SK-N-SH treated with all-trans-retinoic acid at 6 μM for 48 hours (cell line): ENCODE measurements at regions not wholly inside any gene's neighbourhood (a gene's known extent, or its start where the extent isn't known, plus 50 kb on each side); places are given as distances from the start of the nearest gene placed in this dataset.

Experiments
- ATAC-seq: fragments of 200-7000 bp; cut with Tn5 transposase; 3 replicates; pipeline ENCODE4 v1.9.1; 2020; ENCODE audit warnings: mild to moderate bottlenecking, moderate library complexity
- ARNTL ChIP-seq: fragments of 450-650 bp; formaldehyde crosslinking; IDR thresholded peaks from 2 replicates; pipeline ENCODE4 v1.5.0; 2020; ENCODE audit warnings: low read depth, mild to moderate bottlenecking, moderate library complexity, borderline replicate concordance
- BACH2 ChIP-seq: fragments of 250-450 bp; sonication (Bioruptor Pico); IDR thresholded peaks from 2 replicates; pipeline ENCODE4 v1.9.0; 2021; ENCODE audit warnings: mild to moderate bottlenecking, borderline replicate concordance
- CSDC2 ChIP-seq: fragments of 250-450 bp; sonication (Bioruptor Pico); IDR thresholded peaks from 2 replicates; pipeline ENCODE4 v1.5.0; 2020; ENCODE audit warnings: mild to moderate bottlenecking, moderate library complexity
- CSRNP3 ChIP-seq: fragments of 250-450 bp; sonication (Bioruptor Pico); IDR thresholded peaks from 2 replicates; pipeline ENCODE4 v1.5.1; 2021; ENCODE audit warnings: mild to moderate bottlenecking, moderate library complexity
- ESRRG ChIP-seq: fragments of 250-450 bp; sonication (Bioruptor Pico); IDR thresholded peaks from 2 replicates; pipeline ENCODE4 v1.6.1; 2021; ENCODE audit warnings: mild to moderate bottlenecking
- GLIS3 ChIP-seq: fragments of 250-450 bp; sonication (Bioruptor Pico); IDR thresholded peaks from 2 replicates; pipeline ENCODE4 v1.5.0; 2020; ENCODE audit warnings: mild to moderate bottlenecking, moderate library complexity
- ISL1 ChIP-seq: fragments of 250-450 bp; sonication (Bioruptor Pico); IDR thresholded peaks from 2 replicates; pipeline ENCODE4 v2.1.2; 2022; ENCODE audit warnings: mild to moderate bottlenecking, moderate library complexity
- OSR1 ChIP-seq: fragments of 250-450 bp; sonication (Bioruptor Pico); IDR thresholded peaks from 2 replicates; pipeline ENCODE4 v1.8.0; 2022; ENCODE audit warnings: moderate library complexity, mild to moderate bottlenecking, inconsistent platforms
- POU6F1 ChIP-seq: fragments of 250-450 bp; sonication (Bioruptor Pico); IDR thresholded peaks from 2 replicates; pipeline ENCODE4 v1.8.0; 2021; ENCODE audit warnings: low read depth, mild to moderate bottlenecking, moderate library complexity, borderline replicate concordance
- PPARA ChIP-seq: fragments of 250-450 bp; sonication (Bioruptor Pico); IDR thresholded peaks from 2 replicates; pipeline ENCODE4 v1.5.0; 2020; ENCODE audit warnings: mild to moderate bottlenecking, borderline replicate concordance
- RARB ChIP-seq: fragments of 250-450 bp; sonication (Bioruptor Pico); IDR thresholded peaks from 2 replicates; pipeline ENCODE4 v1.8.0; 2021; ENCODE audit warnings: mild to moderate bottlenecking, moderate library complexity
- SNAI2 ChIP-seq: fragments of 250-450 bp; sonication (Bioruptor Pico); IDR thresholded peaks from 2 replicates; pipeline ENCODE4 v1.5.0; 2020; ENCODE audit warnings: mild to moderate bottlenecking, moderate library complexity
- TCF4 ChIP-seq: fragments of 250-450 bp; sonication (Bioruptor Pico); IDR thresholded peaks from 2 replicates; pipeline ENCODE4 v1.8.0; 2021; ENCODE audit warnings: mild to moderate bottlenecking, moderate library complexity, borderline replicate concordance
- TOX ChIP-seq: fragments of 250-450 bp; sonication (Bioruptor Pico); IDR thresholded peaks from 2 replicates; pipeline ENCODE4 v1.8.0; 2021; ENCODE audit warnings: mild to moderate bottlenecking, moderate library complexity, borderline replicate concordance
- ZC3H10 ChIP-seq: fragments of 250-450 bp; sonication (Bioruptor Pico); IDR thresholded peaks from 2 replicates; pipeline ENCODE4 v1.5.1; 2021; ENCODE audit warnings: mild to moderate bottlenecking, moderate library complexity
- ZFP3 ChIP-seq: fragments of 250-450 bp; sonication (Bioruptor Pico); IDR thresholded peaks from 2 replicates; pipeline ENCODE4 v1.5.0; 2020; ENCODE audit warnings: mild to moderate bottlenecking, moderate library complexity
- ZFP30 ChIP-seq: fragments of 450-650 bp; formaldehyde crosslinking; IDR thresholded peaks from 2 replicates; pipeline ENCODE4 v1.5.0; 2022; ENCODE audit warnings: mild to moderate bottlenecking, moderate library complexity
- ZNF565 ChIP-seq: fragments of 450-650 bp; formaldehyde crosslinking; conservative IDR thresholded peaks from 2 replicates; pipeline ENCODE4 v1.5.0; 2020; ENCODE audit warnings: low read depth, mild to moderate bottlenecking, moderate library complexity
- ZNF70 ChIP-seq: fragments of 450-650 bp; formaldehyde crosslinking; IDR thresholded peaks from 2 replicates; pipeline ENCODE4 v1.5.0; 2020; ENCODE audit warnings: mild to moderate bottlenecking, moderate library complexity
- ZNF8 ChIP-seq: fragments of 450-650 bp; formaldehyde crosslinking; IDR thresholded peaks from 2 replicates; pipeline ENCODE4 v1.5.0; 2020; ENCODE audit warnings: mild to moderate bottlenecking, moderate library complexity
- TF ChIP-seq, protein P1 (sequence below): fragments of 250-450 bp; sonication (Bioruptor Pico); IDR thresholded peaks from 2 replicates; pipeline ENCODE4 v1.5.1; 2020; ENCODE audit warnings: low read depth, mild to moderate bottlenecking, moderate library complexity
- TF ChIP-seq, protein P2 (sequence below): fragments of 250-450 bp; sonication (Bioruptor Pico); IDR thresholded peaks from 2 replicates; pipeline ENCODE4 v1.8.0; 2020; ENCODE audit warnings: mild to moderate bottlenecking, moderate library complexity, borderline replicate concordance

- no peak for ATAC-seq
Measured at GRCh38 chr11:69992026-69992425, 86.1 kb upstream of the ANO1 start.

GRCh38 chr11:69992943-69993694 is 85.0 kb upstream of the ANO1 start:
- TF ChIP-seq ARNTL (CRISPR knock-in tag) (no peak), POU6F1 (CRISPR knock-in tag) (no peak), GLIS3 (CRISPR knock-in tag) (no peak), OSR1 (no peak), ZNF565 (CRISPR knock-in tag) (no peak), ZC3H10 (no peak), ISL1 (no peak), SNAI2 (no peak), RARB (no peak), ZFP30 (CRISPR knock-in tag) (no peak), CSDC2 (CRISPR knock-in tag) (no peak), CSRNP3 (no peak), ZFP3 (no peak), ZNF70 (CRISPR knock-in tag) (no peak), TCF4 (CRISPR knock-in tag) (no peak), BACH2 (CRISPR knock-in tag) (no peak), PPARA (CRISPR knock-in tag) (no peak), TOX (no peak)
- TF ChIP-seq, protein P1, sequence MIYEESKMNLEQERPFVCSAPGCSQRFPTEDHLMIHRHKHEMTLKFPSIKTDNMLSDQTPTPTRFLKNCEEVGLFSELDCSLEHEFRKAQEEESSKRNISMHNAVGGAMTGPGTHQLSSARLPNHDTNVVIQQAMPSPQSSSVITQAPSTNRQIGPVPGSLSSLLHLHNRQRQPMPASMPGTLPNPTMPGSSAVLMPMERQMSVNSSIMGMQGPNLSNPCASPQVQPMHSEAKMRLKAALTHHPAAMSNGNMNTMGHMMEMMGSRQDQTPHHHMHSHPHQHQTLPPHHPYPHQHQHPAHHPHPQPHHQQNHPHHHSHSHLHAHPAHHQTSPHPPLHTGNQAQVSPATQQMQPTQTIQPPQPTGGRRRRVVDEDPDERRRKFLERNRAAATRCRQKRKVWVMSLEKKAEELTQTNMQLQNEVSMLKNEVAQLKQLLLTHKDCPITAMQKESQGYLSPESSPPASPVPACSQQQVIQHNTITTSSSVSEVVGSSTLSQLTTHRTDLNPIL (CRISPR knock-in tag), result no peak
- TF ChIP-seq, protein P2, sequence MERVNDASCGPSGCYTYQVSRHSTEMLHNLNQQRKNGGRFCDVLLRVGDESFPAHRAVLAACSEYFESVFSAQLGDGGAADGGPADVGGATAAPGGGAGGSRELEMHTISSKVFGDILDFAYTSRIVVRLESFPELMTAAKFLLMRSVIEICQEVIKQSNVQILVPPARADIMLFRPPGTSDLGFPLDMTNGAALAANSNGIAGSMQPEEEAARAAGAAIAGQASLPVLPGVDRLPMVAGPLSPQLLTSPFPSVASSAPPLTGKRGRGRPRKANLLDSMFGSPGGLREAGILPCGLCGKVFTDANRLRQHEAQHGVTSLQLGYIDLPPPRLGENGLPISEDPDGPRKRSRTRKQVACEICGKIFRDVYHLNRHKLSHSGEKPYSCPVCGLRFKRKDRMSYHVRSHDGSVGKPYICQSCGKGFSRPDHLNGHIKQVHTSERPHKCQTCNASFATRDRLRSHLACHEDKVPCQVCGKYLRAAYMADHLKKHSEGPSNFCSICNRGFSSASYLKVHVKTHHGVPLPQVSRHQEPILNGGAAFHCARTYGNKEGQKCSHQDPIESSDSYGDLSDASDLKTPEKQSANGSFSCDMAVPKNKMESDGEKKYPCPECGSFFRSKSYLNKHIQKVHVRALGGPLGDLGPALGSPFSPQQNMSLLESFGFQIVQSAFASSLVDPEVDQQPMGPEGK (CRISPR knock-in tag), result no peak
- TF ChIP-seq, all 23 proteins: peak for 0
- ATAC-seq, result no peak

More at GRCh38 chr11:69992026-69992425, 86.1 kb upstream of the ANO1 start:
- TF ChIP-seq CSRNP3 (no peak), SNAI2 (no peak), GLIS3 (CRISPR knock-in tag) (no peak)
- TF ChIP-seq, protein P2 (CRISPR knock-in tag), result no peak
- TF ChIP-seq, all 23 proteins: peak for 0

DNA sequence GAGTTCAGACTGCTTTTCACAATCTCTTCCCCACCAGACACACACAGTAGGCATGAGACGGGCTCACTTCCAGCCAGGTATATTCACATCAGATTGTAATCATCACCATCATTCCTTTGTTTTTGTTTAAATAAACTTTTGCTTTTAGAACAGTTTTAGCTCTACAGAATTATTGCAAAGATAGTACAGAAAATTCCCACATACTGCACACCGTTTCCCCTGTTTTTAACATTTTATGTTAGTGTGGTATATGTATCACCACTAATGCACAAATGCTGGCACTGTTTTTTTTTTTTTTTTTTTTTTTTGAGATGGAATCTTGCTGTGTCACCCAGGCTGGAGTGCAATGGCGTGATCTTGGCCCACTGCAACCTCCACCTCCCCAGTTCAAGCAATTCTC is 83.3 kb upstream of the ANO1 start:
- no peak for ATAC-seq
- TF ChIP-seq CSRNP3, result no peak
- no peak for TF ChIP-seq ZNF70 (CRISPR knock-in tag)
- TF ChIP-seq PPARA (CRISPR knock-in tag), result no peak
- TF ChIP-seq, protein P1 (CRISPR knock-in tag), result no peak
- no peak for TF ChIP-seq POU6F1 (CRISPR knock-in tag)
- TF ChIP-seq ZFP3, result no peak
- TF ChIP-seq ESRRG (CRISPR knock-in tag), result no peak
- no peak for TF ChIP-seq ZNF8
- TF ChIP-seq GLIS3 (CRISPR knock-in tag), result no peak
- TF ChIP-seq ARNTL (CRISPR knock-in tag), result no peak
- no peak for TF ChIP-seq ZFP30 (CRISPR knock-in tag)
- TF ChIP-seq ISL1, result no peak
- TF ChIP-seq ZC3H10, result no peak
- no peak for TF ChIP-seq SNAI2
- TF ChIP-seq RARB, result no peak
